ENCODE measurements at regions not wholly inside any gene's neighbourhood (a gene's known extent, or its start where the extent isn't known, plus 50 kb on each side); places are given as distances from the start of the nearest gene placed in this dataset.

GRCh38 chr10:36280890-36281499 is 638.9 kb upstream of the FZD8 start:
- TF ChIP-seq, protein P1, sequence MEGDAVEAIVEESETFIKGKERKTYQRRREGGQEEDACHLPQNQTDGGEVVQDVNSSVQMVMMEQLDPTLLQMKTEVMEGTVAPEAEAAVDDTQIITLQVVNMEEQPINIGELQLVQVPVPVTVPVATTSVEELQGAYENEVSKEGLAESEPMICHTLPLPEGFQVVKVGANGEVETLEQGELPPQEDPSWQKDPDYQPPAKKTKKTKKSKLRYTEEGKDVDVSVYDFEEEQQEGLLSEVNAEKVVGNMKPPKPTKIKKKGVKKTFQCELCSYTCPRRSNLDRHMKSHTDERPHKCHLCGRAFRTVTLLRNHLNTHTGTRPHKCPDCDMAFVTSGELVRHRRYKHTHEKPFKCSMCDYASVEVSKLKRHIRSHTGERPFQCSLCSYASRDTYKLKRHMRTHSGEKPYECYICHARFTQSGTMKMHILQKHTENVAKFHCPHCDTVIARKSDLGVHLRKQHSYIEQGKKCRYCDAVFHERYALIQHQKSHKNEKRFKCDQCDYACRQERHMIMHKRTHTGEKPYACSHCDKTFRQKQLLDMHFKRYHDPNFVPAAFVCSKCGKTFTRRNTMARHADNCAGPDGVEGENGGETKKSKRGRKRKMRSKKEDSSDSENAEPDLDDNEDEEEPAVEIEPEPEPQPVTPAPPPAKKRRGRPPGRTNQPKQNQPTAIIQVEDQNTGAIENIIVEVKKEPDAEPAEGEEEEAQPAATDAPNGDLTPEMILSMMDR (IDR thresholded peaks at IDR 0.05), result no peak
- TF ChIP-seq POLR2AphosphoS5 (IDR thresholded peaks at IDR 0.05), result no peak
